GM12878 (cell line): ENCODE measurements at regions not wholly inside any gene's neighbourhood (a gene's known extent, or its start where the extent isn't known, plus 50 kb on each side); places are given as distances from the start of the nearest gene placed in this dataset.

Experiments used
- ATAC-seq: fragments of 200-7000 bp; cut with Tn5 transposase; 3 replicates; pipeline ENCODE4 v1.9.1; 2020; ENCODE audit warnings: mild to moderate bottlenecking, moderate library complexity
- BruUV-seq: library from RNA; stranded (reverse); fragments of 400-500 nt; replicated peaks from 2 replicates; lab custom pipeline; 2021; lab: Mats Ljungman, UMichigan
- CTCF ChIA-PET: fragments of 300-600 bp; sonication (Branson Sonifier 250); formaldehyde crosslinking; extraction: SDS; loops from one replicate; lab custom pipeline; 2021; ENCODE audit warnings: inconsistent platforms; lab: Yijun Ruan, JAX
- POLR2A ChIA-PET: fragments of 350-600 bp; formaldehyde crosslinking; extraction: SDS; loops from one replicate; lab custom pipeline; 2021; ENCODE audit warnings: inconsistent platforms; lab: Charles Lee
- RAD21 ChIA-PET: fragments of 300-600 bp; sonication (Branson Sonifier 250); formaldehyde crosslinking; loops from one replicate; lab custom pipeline; 2023; ENCODE audit warnings: antibody characterized with exemption; ENCODE audit not compliant: unreplicated experiment; lab: Charles Lee
- SMC1A ChIA-PET: fragments of 300-600 bp; sonication (Branson Sonifier 250); formaldehyde crosslinking; loops from one replicate; lab custom pipeline; 2023; ENCODE audit not compliant: unreplicated experiment, uncharacterized antibody; lab: Charles Lee
- DNase-seq: peaks from one replicate; pipeline ENCODE4 v3.0.0-alpha.2; 2011; ENCODE audit warnings: low read depth, low spot score
- FAIRE-seq: peaks from 3 replicates; lab custom pipeline; 2011; peaks lifted over from hg19 to GRCh38; lab: Jason Lieb, UNC
- H2AFZ ChIP-seq: 2 replicates; pipeline ENCODE4 v1.6.0; 2011; ENCODE audit warnings: low read depth, low read length, control low read depth; ENCODE audit not compliant: control insufficient read depth
- H3K27ac ChIP-seq: 2 replicates; pipeline ENCODE4 v1.5.1; 2011; ENCODE audit warnings: control low read depth; ENCODE audit not compliant: control insufficient read depth, insufficient read depth
- H3K27me3 ChIP-seq, 2 experiments: replicated peaks in 1 of 2; 2 replicates each; pipeline versions ENCODE4 v1.6.0 to v1.6.1; 2011; ENCODE audit warnings: low read length in 1 of 2; ENCODE audit not compliant: control insufficient read depth in 2 of 2, insufficient read depth in 2 of 2
- H3K36me3 ChIP-seq, 2 experiments: 2 replicates each; pipeline ENCODE4 v1.5.1; 2011; ENCODE audit warnings: low read length in 1 of 2; ENCODE audit not compliant: control insufficient read depth in 2 of 2, insufficient read depth in 2 of 2
- H3K4me1 ChIP-seq: 2 replicates; pipeline ENCODE4 v1.6.1; 2011; ENCODE audit warnings: mild to moderate bottlenecking, low read length, moderate library complexity, mixed read lengths; ENCODE audit not compliant: control insufficient read depth, insufficient read depth
- H3K4me2 ChIP-seq: 2 replicates; pipeline ENCODE4 v1.6.0; 2011; ENCODE audit warnings: control low read depth; ENCODE audit not compliant: control insufficient read depth, insufficient read depth
- H3K4me3 ChIP-seq: fragments of 200-600 bp; sonication (generic); 2 replicates; pipeline ENCODE4 v1.5.1; 2016
- H3K79me2 ChIP-seq: 2 replicates; pipeline ENCODE4 v1.6.0; 2011; ENCODE audit warnings: low read length; ENCODE audit not compliant: control insufficient read depth, insufficient read depth
- H3K9ac ChIP-seq: 2 replicates; pipeline ENCODE4 v1.8.0; 2011; ENCODE audit warnings: low read length, control low read depth, mixed read lengths; ENCODE audit not compliant: control insufficient read depth, insufficient read depth
- H3K9me3 ChIP-seq: replicated peaks from 3 replicates; pipeline ENCODE4 v1.5.1; 2011; ENCODE audit warnings: mild to moderate bottlenecking, low read length; ENCODE audit not compliant: control insufficient read depth, insufficient read depth
- H4K20me1 ChIP-seq: 2 replicates; pipeline ENCODE4 v1.6.0; 2011; ENCODE audit not compliant: control insufficient read depth, insufficient read depth
- BACH1 ChIP-seq: fragments of 450-650 bp; IDR thresholded peaks from 2 replicates; pipeline ENCODE4 v1.6.1; 2017; ENCODE audit warnings: mild to moderate bottlenecking, borderline replicate concordance
- CHD1 ChIP-seq: IDR thresholded peaks from 2 replicates; pipeline ENCODE4 v1.6.1; 2012; ENCODE audit warnings: low read depth, low read length, improper control_type of control experiment
- MEF2A ChIP-seq: IDR thresholded peaks from 2 replicates; pipeline ENCODE4 v1.6.1; 2011; ENCODE audit warnings: low read depth, mild to moderate bottlenecking, low read length, moderate library complexity; ENCODE audit not compliant: insufficient read depth
- NBN ChIP-seq: fragments of 450-650 bp; IDR thresholded peaks from 2 replicates; pipeline ENCODE4 v1.6.1; 2016
- RELB ChIP-seq: fragments of 450-650 bp; IDR thresholded peaks from 2 replicates; pipeline ENCODE4 v1.6.1; 2017; ENCODE audit warnings: low read depth, mild to moderate bottlenecking, moderate library complexity
- SP1 ChIP-seq: IDR thresholded peaks from one replicate; pipeline ENCODE4 v1.6.1; 2011; ENCODE audit warnings: low read depth, low read length
- SRF ChIP-seq, 2 experiments: IDR thresholded peaks; 2 replicates each; pipeline ENCODE4 v1.6.1; 2011; ENCODE audit warnings: low read depth in 2 of 2, low read length in 2 of 2, mild to moderate bottlenecking in 1 of 2, moderate library complexity in 1 of 2
- SUPT20H ChIP-seq: IDR thresholded peaks from 2 replicates; pipeline ENCODE4 v1.6.1; 2011; ENCODE audit warnings: low read depth, mild to moderate bottlenecking, low read length, moderate library complexity, borderline replicate concordance; ENCODE audit not compliant: control insufficient read depth
- ZBTB40 ChIP-seq: fragments of 450-650 bp; IDR thresholded peaks from 2 replicates; pipeline ENCODE4 v1.6.1; 2016; ENCODE audit warnings: mild to moderate bottlenecking, moderate library complexity, borderline replicate concordance
- ZNF592 ChIP-seq: fragments of 450-650 bp; IDR thresholded peaks from 2 replicates; pipeline ENCODE4 v1.6.1; 2017; ENCODE audit warnings: mild to moderate bottlenecking, moderate library complexity
- ZZZ3 ChIP-seq: IDR thresholded peaks from 2 replicates; pipeline ENCODE4 v1.6.1; 2011; ENCODE audit warnings: low read depth; ENCODE audit not compliant: control insufficient read depth, insufficient read length
- WGBS: methylation state at CpG from one replicate; pipeline ENCODE4 v1.1.6; 2016; ENCODE audit warnings: low lambda C conversion rate; ENCODE audit not compliant: insufficient replicate concordance, insufficient coverage; ENCODE audit errors: missing lambda C conversion rate; 5-methylcytosine and 5-hydroxymethylcytosine counted together
- in situ Hi-C: fragments of 300-500 bp; cut with MboI; formaldehyde crosslinking; loops from 9 replicates; pipeline ENCODE4 v1.14.3; 2018; ENCODE audit warnings: mixed read lengths
- intact Hi-C: fragments of 100-400 bp; cut with micrococcal nuclease; formaldehyde crosslinking; loops from one replicate; pipeline ENCODE4 v1.14.2; 2022; ENCODE audit not compliant: unreplicated experiment

- no peak overlapping the region for H3K9ac ChIP-seq
- ChIA-PET POLR2A (no interaction called here), SMC1A (interaction anchor here (1.0 to 1.2 kb wide), 2 partner anchors 90 to 110 kb away, joined by 3 to 5 read pairs; no protein-coding TSS in a partner anchor), RAD21 (interaction anchor here (1.5 kb wide), 1 partner anchor 10 kb away, joined by 4 read pairs; no protein-coding TSS in a partner anchor), CTCF (no interaction called here)
- no peak overlapping the region for H3K4me2 ChIP-seq
- no peaks in the 10 kb centered on the region for H3K36me3 ChIP-seq
- 95% methylated on average over 2 of the region's 2 CpGs for WGBS
- no peak overlapping the region for H3K4me3 ChIP-seq
- intact Hi-C loops (no loop called here), in situ Hi-C loops (loop anchor here (25.0 kb wide), 2 partner anchors 120 to 430 kb away; no protein-coding TSS in a partner anchor)
- BruUV-seq = no TSS peak
- no peaks in the 10 kb centered on the region for H4K20me1 ChIP-seq
- H3K4me1 ChIP-seq = no peaks in the 10 kb centered on the region
- H2AFZ ChIP-seq = no peak overlapping the region
- ATAC-seq = no peak
- FAIRE-seq = no peak
- DNase-seq = no peak
- no peaks in the 10 kb centered on the region for H3K27me3 ChIP-seq
- no peaks in the 10 kb centered on the region for H3K79me2 ChIP-seq
- no peaks in the 10 kb centered on the region for H3K9me3 ChIP-seq
- no peak overlapping the region for H3K27ac ChIP-seq
- TF ChIP-seq ZNF592 (no peak), ZBTB40 (no peak), SUPT20H (no peak), CHD1 (no peak), MEF2A (no peak), ZZZ3 (no peak), SP1 (no peak), RELB (no peak), SRF (IDR thresholded peaks at IDR 0.05; ENCODE audit: low read depth in 2 of 2, low read length in 2 of 2) (no peak), BACH1 (no peak), NBN (no peak)
These were observed 2247.5 kb downstream of the TP53TG3F start for GRCh38 chr16:35706901-35707300.
